CD4-positive, alpha-beta memory T cell (primary cell): ENCODE measurements at regions not wholly inside any gene's neighbourhood (a gene's known extent, or its start where the extent isn't known, plus 50 kb on each side); places are given as distances from the start of the nearest gene placed in this dataset.

Source experiments
- CTCF ChIA-PET: fragments of 350-600 bp; sonication (Branson Sonifier 250); formaldehyde crosslinking; loops from one replicate; lab custom pipeline; 2021; ENCODE audit warnings: inconsistent platforms; ENCODE audit not compliant: partially characterized antibody; lab: Charles Lee
- POLR2A ChIA-PET: fragments of 350-600 bp; sonication (Branson Sonifier 250); formaldehyde crosslinking; loops from one replicate; lab custom pipeline; 2021; ENCODE audit not compliant: partially characterized antibody; lab: Charles Lee
- DNase-seq, 5 donors: peaks; one replicate each; pipeline versions ENCODE4 v3.0.0 to v3.0.0-alpha.2; 2020 to 2022; ENCODE audit warnings: mixed read lengths in 1 of 5
- H3K27ac ChIP-seq: one replicate; pipeline ENCODE4 v1.7.0; 2013; ENCODE audit warnings: low read depth, low read length
- H3K27me3 ChIP-seq: 2 replicates; pipeline ENCODE4 v1.7.0; 2013; ENCODE audit warnings: mild to moderate bottlenecking, low read length, moderate library complexity; ENCODE audit not compliant: insufficient read depth
- H3K36me3 ChIP-seq: 2 replicates; pipeline ENCODE4 v1.7.0; 2013; ENCODE audit warnings: mild to moderate bottlenecking, low read length, moderate library complexity; ENCODE audit not compliant: insufficient read depth
- H3K4me1 ChIP-seq: 2 replicates; pipeline ENCODE4 v1.7.0; 2013; ENCODE audit warnings: mild to moderate bottlenecking, low read length, moderate library complexity; ENCODE audit not compliant: insufficient read depth
- H3K4me3 ChIP-seq, 2 donors: one replicate each; pipeline ENCODE4 v1.7.0; 2013; ENCODE audit warnings: low read length in 2 of 2, mild to moderate bottlenecking in 1 of 2
- H3K9me3 ChIP-seq, 2 donors: one replicate each; pipeline ENCODE4 v1.7.0; 2013; ENCODE audit warnings: low read length in 2 of 2, control low read depth in 1 of 2; ENCODE audit not compliant: control insufficient read depth in 1 of 2
- H3K27ac Mint-ChIP-seq, 7 donors: one replicate each; pipeline ENCODE4 v1.8.0; 2020 to 2021; ENCODE audit warnings: mixed read lengths in 7 of 7, mild to moderate bottlenecking in 6 of 7, inconsistent platforms in 3 of 7, moderate library complexity in 3 of 7
- H3K27me3 Mint-ChIP-seq, 2 donors: one replicate each; pipeline ENCODE4 v1.8.0; 2020 to 2021; ENCODE audit warnings: mixed read lengths in 2 of 2
- H3K36me3 Mint-ChIP-seq, 2 donors: one replicate each; pipeline ENCODE4 v1.8.0; 2020 to 2021; ENCODE audit warnings: mixed read lengths in 2 of 2, inconsistent platforms in 1 of 2, mild to moderate bottlenecking in 1 of 2
- H3K4me1 Mint-ChIP-seq, 4 donors: one replicate each; pipeline ENCODE4 v1.8.0; 2020 to 2021; ENCODE audit warnings: mixed read lengths in 4 of 4, mild to moderate bottlenecking in 1 of 4
- H3K4me3 Mint-ChIP-seq, 8 donors: one replicate each; pipeline ENCODE4 v1.8.0; 2020 to 2021; ENCODE audit warnings: mixed read lengths in 8 of 8, mild to moderate bottlenecking in 7 of 8, moderate library complexity in 6 of 8, inconsistent platforms in 3 of 8
- H3K9me3 Mint-ChIP-seq, 8 donors: one replicate each; pipeline ENCODE4 v1.8.0; 2020 to 2021; ENCODE audit warnings: mixed read lengths in 8 of 8, mild to moderate bottlenecking in 5 of 8, inconsistent platforms in 3 of 8, moderate library complexity in 1 of 8
- intact Hi-C: fragments of 100-400 bp; cut with micrococcal nuclease; formaldehyde crosslinking; loops from one replicate; pipeline ENCODE4 v1.15.1; 2023

- Mint-ChIP-seq H3K4me3 (no peak overlapping the region), H3K9me3 (peaks cover 0 to 3% (median 0%) of the 10 kb centered on the region in 8 donors), H3K27ac (no peak overlapping the region), H3K4me1 (no peaks in the 10 kb centered on the region), H3K27me3 (peaks cover 0 to 3% of the 10 kb centered on the region in 2 donors), H3K36me3 (no peaks in the 10 kb centered on the region)
- Histone ChIP-seq H3K36me3 (no peaks in the 10 kb centered on the region), H3K4me1 (no peaks in the 10 kb centered on the region), H3K27me3 (no peaks in the 10 kb centered on the region), H3K27ac (no peak overlapping the region), H3K9me3 (no peaks in the 10 kb centered on the region), H3K4me3 (no peak overlapping the region)
- ChIA-PET POLR2A (no interaction called here), CTCF (no interaction called here)
- DNase-seq, result no peak
- intact Hi-C loops, result no loop called here
Measured at GRCh38 chr15:29873264-29873663, 51.0 kb upstream of the TJP1 start.

- H3K27me3 Mint-ChIP-seq, result peaks cover 3% of the 10 kb centered on the region in 2 donors
- H3K27ac Mint-ChIP-seq, result no peak overlapping the region
- no peak overlapping the region for H3K4me3 Mint-ChIP-seq
- no peak overlapping the region for H3K27ac ChIP-seq
- H3K4me3 ChIP-seq, result no peak overlapping the region
- no peaks in the 10 kb centered on the region for H3K27me3 ChIP-seq
- H3K9me3 Mint-ChIP-seq, result peaks cover 0 to 3% (median 0%) of the 10 kb centered on the region in 8 donors
- no peaks in the 10 kb centered on the region for H3K9me3 ChIP-seq
- intact Hi-C loops, result no loop called here
- H3K36me3 ChIP-seq, result no peaks in the 10 kb centered on the region
- no peaks in the 10 kb centered on the region for H3K36me3 Mint-ChIP-seq
- ChIA-PET POLR2A (no interaction called here), CTCF (no interaction called here)
- H3K4me1 Mint-ChIP-seq, result no peaks in the 10 kb centered on the region
- no peak for DNase-seq
- no peaks in the 10 kb centered on the region for H3K4me1 ChIP-seq
Measured at GRCh38 chr15:29872716-29873115, 50.4 kb upstream of the TJP1 start.
